Thyroid gland (tissue), 4 donors: ENCODE measurements at regions not wholly inside any gene's neighbourhood (a gene's known extent, or its start where the extent isn't known, plus 50 kb on each side); places are given as distances from the start of the nearest gene placed in this dataset.
A peak's percentile ranks its signal among the peaks of the same experiment; 100 is the strongest.

Source experiments
- DNase-seq, 2 donors: peaks; one replicate each; pipeline ENCODE4 v3.0.0-alpha.2; 2019
- H3K27ac ChIP-seq, 3 donors: fragments of 200-600 bp; sonication (generic); 1 replicate in 2 of 3; 2 replicates in 1 of 3; pipeline ENCODE4 v1.5.1; 2016 to 2019; ENCODE audit warnings: mild to moderate bottlenecking in 1 of 3, moderate library complexity in 1 of 3
- H3K27me3 ChIP-seq: fragments of 200-600 bp; sonication (generic); one replicate; pipeline ENCODE4 v1.5.1; 2019
- H3K36me3 ChIP-seq, 2 donors: fragments of 200-600 bp; sonication (generic); one replicate each; pipeline ENCODE4 v1.5.1; 2016 to 2019
- H3K4me1 ChIP-seq, 2 donors: fragments of 200-600 bp; sonication (generic); one replicate each; pipeline ENCODE4 v1.5.1; 2017 to 2019
- H3K4me3 ChIP-seq, 3 donors: fragments of 200-600 bp; sonication (generic); replicated peaks in 1 of 3; 1 replicate in 2 of 3; 2 replicates in 1 of 3; pipeline ENCODE4 v1.5.1; 2016; ENCODE audit warnings: mild to moderate bottlenecking in 1 of 3
- H3K9me3 ChIP-seq: fragments of 200-600 bp; sonication (generic); one replicate; pipeline ENCODE4 v1.5.1; 2017
- POLR2A ChIP-seq, 2 donors: fragments of 450-650 bp; IDR thresholded peaks; one replicate each; pipeline ENCODE4 v1.6.1; 2017; ENCODE audit warnings: antibody characterized with exemption in 2 of 2, mild to moderate bottlenecking in 2 of 2, moderate library complexity in 1 of 2
- WGBS, 2 donors: methylation state at CpG; one replicate each; pipeline ENCODE4 v1.1.5; 2017; 5-methylcytosine and 5-hydroxymethylcytosine counted together
- intact Hi-C: fragments of 100-400 bp; cut with DNase I; formaldehyde crosslinking; loops from one replicate; pipeline ENCODE4 v1.15.1; 2023
- TF ChIP-seq, protein P1 (sequence below), 6 experiments: fragments of 200-600 bp in 3 of 6; fragments of 450-650 bp in 3 of 6; sonication (generic) in 3 of 6; IDR thresholded peaks; one replicate each; pipeline ENCODE4 v1.5.1; 2016 to 2019; ENCODE audit warnings: antibody characterized with exemption in 6 of 6, mild to moderate bottlenecking in 2 of 6, inconsistent platforms in 1 of 6, moderate library complexity in 1 of 6

DNA sequence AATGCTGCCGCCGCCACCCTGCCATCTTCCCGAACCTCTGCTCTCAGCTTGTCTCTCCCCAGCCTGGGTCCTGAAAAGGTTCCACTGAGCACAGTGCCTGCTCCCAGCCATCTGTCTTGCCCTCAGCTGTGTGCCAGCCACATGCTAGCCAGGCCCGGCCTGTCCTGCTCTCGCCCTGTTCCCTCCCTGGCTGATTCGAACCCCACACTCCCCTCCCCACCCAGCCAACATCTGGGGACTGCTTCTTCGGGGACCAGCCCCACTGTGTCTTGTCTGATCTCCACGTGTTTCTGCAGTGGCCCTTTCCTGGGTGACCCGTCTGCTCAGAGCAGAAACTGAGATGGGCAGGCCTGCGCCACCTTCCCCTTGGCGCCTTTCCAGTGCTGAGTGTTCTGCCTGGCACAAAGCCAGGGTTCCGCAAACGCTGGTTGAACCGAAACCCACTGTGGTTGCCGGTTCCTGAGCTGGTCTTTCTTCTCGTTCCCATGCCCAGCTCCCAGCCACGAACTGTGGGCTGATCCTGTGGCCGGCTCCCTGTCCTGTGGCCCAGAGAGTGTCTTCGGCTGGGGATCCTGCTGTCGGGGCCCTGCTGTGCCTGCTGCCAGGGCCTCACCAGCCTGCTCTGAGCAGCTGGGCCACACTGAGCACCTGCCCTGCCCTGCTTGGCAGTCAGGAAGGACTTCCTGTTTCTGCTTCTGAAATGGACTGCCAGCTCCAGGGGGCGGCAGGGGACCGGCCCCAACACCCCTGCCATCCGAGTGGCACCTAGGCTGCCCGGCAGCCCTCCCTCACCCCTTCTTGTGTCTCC lies 62.7 kb upstream of the KLF13 start:
- no peak overlapping the region for H3K4me3 ChIP-seq
- DNase-seq = peak; percentile 80 to 81
- WGBS, 2 donors = 45 to 62% methylated on average over 15 to 22 of the region's 24 CpGs
- H3K27ac ChIP-seq = peak overlapping the region; percentile 67 to 82 (median 79)
- intact Hi-C loops = no loop called here
- peak in 1 of 2 donors; percentile 18 for TF ChIP-seq POLR2A (IDR thresholded peaks at IDR 0.05)
- TF ChIP-seq, protein P1, sequence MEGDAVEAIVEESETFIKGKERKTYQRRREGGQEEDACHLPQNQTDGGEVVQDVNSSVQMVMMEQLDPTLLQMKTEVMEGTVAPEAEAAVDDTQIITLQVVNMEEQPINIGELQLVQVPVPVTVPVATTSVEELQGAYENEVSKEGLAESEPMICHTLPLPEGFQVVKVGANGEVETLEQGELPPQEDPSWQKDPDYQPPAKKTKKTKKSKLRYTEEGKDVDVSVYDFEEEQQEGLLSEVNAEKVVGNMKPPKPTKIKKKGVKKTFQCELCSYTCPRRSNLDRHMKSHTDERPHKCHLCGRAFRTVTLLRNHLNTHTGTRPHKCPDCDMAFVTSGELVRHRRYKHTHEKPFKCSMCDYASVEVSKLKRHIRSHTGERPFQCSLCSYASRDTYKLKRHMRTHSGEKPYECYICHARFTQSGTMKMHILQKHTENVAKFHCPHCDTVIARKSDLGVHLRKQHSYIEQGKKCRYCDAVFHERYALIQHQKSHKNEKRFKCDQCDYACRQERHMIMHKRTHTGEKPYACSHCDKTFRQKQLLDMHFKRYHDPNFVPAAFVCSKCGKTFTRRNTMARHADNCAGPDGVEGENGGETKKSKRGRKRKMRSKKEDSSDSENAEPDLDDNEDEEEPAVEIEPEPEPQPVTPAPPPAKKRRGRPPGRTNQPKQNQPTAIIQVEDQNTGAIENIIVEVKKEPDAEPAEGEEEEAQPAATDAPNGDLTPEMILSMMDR (IDR thresholded peaks at IDR 0.05) = no peak
- no peaks in the 10 kb centered on the region for H3K27me3 ChIP-seq
- no peaks in the 10 kb centered on the region for H3K9me3 ChIP-seq
- peaks cover 25 to 66% of the 10 kb centered on the region in 2 donors for H3K4me1 ChIP-seq
- H3K36me3 ChIP-seq = no peaks in the 10 kb centered on the region

- TF ChIP-seq, protein P1 (IDR thresholded peaks at IDR 0.05) = no peak
- TF ChIP-seq POLR2A (IDR thresholded peaks at IDR 0.05) = no peak
- 86 to 89% methylated on average over 6 of the region's 6 CpGs for WGBS, 2 donors
- peaks cover 32 to 73% of the 10 kb centered on the region in 2 donors for H3K4me1 ChIP-seq
- no peaks in the 10 kb centered on the region for H3K36me3 ChIP-seq
- H3K4me3 ChIP-seq = no peak overlapping the region
- peak overlapping the region; percentile 67 to 82 (median 79) for H3K27ac ChIP-seq
- H3K27me3 ChIP-seq = no peaks in the 10 kb centered on the region
- H3K9me3 ChIP-seq = no peaks in the 10 kb centered on the region
- intact Hi-C loops = loop anchor here (5.0 kb wide), 1 partner anchor 47 kb away; no protein-coding TSS in a partner anchor
- no peak for DNase-seq
These were observed 62.0 kb upstream of the KLF13 start for GRCh38 chr15:31264559-31265089.

- H3K27ac ChIP-seq = peak overlapping the region in 1 of 3 donors; percentile 79
- intact Hi-C loops = loop anchor here (5.0 kb wide), 1 partner anchor 48 kb away; no protein-coding TSS in a partner anchor
- H3K27me3 ChIP-seq = no peaks in the 10 kb centered on the region
- H3K36me3 ChIP-seq = no peaks in the 10 kb centered on the region
- no peak for DNase-seq
- no peaks in the 10 kb centered on the region for H3K9me3 ChIP-seq
- TF ChIP-seq, protein P1 (IDR thresholded peaks at IDR 0.05) = no peak
- no peak for TF ChIP-seq POLR2A (IDR thresholded peaks at IDR 0.05)
- H3K4me3 ChIP-seq = no peak overlapping the region
- 84 to 88% methylated on average over 14 of the region's 21 CpGs for WGBS, 2 donors
- peaks cover 38 to 80% of the 10 kb centered on the region in 2 donors for H3K4me1 ChIP-seq
These were observed 61.4 kb upstream of the KLF13 start for GRCh38 chr15:31265090-31265870.

DNA sequence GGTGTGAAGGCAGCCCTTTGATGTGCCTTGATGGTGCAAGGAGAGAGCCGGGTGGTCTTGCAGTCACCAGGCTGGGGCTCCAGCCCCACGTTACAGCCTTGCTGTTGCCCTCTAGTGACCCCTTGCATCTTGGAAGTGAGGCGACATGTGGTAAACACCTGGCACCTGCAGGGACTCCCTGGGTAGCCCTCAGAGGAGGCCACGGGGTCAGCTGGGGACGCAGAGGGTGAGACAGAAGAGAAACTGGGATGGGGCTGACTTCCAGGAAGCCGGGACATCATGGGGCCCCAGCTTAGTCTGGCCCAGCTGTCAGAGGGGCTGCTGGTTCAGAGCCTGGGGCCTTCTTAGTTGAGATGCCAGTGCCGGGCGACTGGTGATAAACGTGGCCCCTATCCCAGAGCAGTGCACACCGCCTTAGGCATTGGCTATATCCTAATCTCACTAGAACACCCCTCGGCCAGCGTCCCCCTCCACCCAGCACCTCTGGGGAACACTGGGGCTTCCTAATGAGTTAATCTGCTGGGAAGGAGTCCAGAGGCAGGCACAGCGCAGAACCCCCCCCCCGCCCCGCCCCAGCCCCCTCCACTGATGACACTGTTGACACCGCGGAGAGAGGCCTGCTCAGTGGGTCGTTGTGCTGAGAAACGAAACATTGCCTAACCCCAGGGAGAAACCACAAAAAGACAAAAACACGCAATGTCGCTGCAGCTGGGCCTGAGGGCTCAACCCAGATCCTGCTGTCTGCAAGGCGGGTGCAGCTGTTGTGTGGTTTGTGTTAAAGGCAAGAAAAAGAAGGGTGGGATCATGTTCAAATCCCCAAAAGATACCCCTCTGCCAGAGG lies 60.5 kb upstream of the KLF13 start:
- no peak for TF ChIP-seq POLR2A (IDR thresholded peaks at IDR 0.05)
- TF ChIP-seq, protein P1 (IDR thresholded peaks at IDR 0.05) = no peak
- H3K4me3 ChIP-seq = no peak overlapping the region
- peak overlapping the region in 1 of 3 donors; percentile 83 for H3K27ac ChIP-seq
- intact Hi-C loops = loop anchor here (5.0 kb wide), 1 partner anchor 49 kb away; no protein-coding TSS in a partner anchor
- H3K36me3 ChIP-seq = no peaks in the 10 kb centered on the region
- DNase-seq = no peak
- H3K9me3 ChIP-seq = no peaks in the 10 kb centered on the region
- 88 to 91% methylated on average over 14 to 22 of the region's 22 CpGs for WGBS, 2 donors
- peaks cover 38 to 87% of the 10 kb centered on the region in 2 donors for H3K4me1 ChIP-seq
- H3K27me3 ChIP-seq = no peaks in the 10 kb centered on the region
